LNCaP clone FGC (cell line): ENCODE measurements at regions not wholly inside any gene's neighbourhood (a gene's known extent, or its start where the extent isn't known, plus 50 kb on each side); places are given as distances from the start of the nearest gene placed in this dataset.
"Not testable (repeated sequence)": the region's sequence is repeated elsewhere in the genome, so short reads cannot be mapped to it uniquely, and the experiment has no call there.

Experiments
- DNase-seq: peaks from one replicate; pipeline ENCODE4 v3.0.0-alpha.2; 2011; ENCODE audit warnings: low read depth
- H3K4me3 ChIP-seq: 2 replicates; pipeline ENCODE4 v1.5.1; 2011; ENCODE audit warnings: mild to moderate bottlenecking, low read depth, low read length, control low read depth
- TF ChIP-seq, protein P1 (sequence below): IDR thresholded peaks from 2 replicates; pipeline ENCODE4 v1.5.1; 2012; ENCODE audit warnings: mild to moderate bottlenecking; ENCODE audit not compliant: control insufficient read depth, insufficient read depth; ENCODE audit errors: extremely low read depth

DNA sequence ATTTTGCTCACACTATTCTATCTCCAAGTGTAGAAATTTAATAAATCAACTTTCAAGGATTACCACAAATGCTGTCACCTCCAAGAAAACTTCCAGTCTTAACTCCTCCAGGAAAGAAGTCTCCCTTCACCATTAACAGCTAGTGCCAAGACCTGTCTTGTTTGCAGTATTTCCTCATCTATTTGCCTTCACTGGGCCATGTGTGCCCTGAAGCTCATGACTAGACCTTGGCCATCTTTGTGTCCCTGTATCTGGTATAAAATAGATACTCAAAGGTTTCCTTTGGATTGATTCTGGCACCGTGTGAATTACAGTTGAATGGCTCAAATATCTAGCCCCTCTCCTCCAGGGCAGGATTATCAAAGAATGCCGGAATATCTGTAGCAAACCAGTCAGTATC, 346.7 kb upstream of the KLF4 start:
- TF ChIP-seq, protein P1, sequence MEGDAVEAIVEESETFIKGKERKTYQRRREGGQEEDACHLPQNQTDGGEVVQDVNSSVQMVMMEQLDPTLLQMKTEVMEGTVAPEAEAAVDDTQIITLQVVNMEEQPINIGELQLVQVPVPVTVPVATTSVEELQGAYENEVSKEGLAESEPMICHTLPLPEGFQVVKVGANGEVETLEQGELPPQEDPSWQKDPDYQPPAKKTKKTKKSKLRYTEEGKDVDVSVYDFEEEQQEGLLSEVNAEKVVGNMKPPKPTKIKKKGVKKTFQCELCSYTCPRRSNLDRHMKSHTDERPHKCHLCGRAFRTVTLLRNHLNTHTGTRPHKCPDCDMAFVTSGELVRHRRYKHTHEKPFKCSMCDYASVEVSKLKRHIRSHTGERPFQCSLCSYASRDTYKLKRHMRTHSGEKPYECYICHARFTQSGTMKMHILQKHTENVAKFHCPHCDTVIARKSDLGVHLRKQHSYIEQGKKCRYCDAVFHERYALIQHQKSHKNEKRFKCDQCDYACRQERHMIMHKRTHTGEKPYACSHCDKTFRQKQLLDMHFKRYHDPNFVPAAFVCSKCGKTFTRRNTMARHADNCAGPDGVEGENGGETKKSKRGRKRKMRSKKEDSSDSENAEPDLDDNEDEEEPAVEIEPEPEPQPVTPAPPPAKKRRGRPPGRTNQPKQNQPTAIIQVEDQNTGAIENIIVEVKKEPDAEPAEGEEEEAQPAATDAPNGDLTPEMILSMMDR: no peak
- H3K4me3 ChIP-seq: no peak overlapping the region
- no peak for DNase-seq

DNA sequence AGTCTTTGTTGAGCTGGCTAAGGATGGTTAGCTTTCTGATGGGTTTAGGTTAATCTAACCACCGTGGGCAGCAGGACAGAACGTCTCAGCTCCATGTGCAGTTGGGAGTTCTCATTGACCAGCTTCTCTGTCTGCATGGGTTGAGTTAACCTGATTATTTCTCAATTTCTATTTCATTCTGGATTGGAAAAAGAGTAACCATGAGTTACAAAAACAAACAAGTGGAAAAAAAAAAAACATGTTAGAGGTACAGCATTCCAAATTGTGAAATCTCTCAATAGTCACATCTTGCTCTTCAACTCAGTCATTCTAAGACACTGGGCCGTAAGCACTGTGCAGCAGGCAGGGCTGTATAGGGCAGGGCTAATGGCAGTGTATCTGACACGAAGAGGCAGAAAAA, 343.7 kb upstream of the KLF4 start:
- no peak for DNase-seq
- H3K4me3 ChIP-seq: no peak overlapping the region
- TF ChIP-seq, protein P1: no peak

DNA sequence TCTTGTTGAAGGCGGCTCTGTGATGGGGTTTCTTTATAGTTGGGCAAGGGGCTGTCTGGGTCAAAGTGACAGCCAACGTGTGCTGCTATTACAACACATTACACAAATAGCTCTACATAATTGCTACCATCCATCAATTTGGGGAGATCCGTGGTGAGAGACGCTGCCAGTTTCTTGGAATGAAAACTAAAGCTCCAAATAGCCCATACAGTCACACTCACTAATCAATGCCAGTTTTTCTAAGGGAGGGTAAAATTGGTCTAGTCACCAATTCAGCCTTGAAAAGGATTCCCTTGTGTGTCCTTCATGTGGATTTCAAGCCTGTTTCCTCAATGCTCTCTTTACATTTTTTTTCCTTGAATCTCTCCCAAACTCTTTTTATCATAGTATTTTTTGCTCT, 343.3 kb upstream of the KLF4 start:
- TF ChIP-seq, protein P1: no peak
- no peak overlapping the region for H3K4me3 ChIP-seq
- no peak for DNase-seq

DNA sequence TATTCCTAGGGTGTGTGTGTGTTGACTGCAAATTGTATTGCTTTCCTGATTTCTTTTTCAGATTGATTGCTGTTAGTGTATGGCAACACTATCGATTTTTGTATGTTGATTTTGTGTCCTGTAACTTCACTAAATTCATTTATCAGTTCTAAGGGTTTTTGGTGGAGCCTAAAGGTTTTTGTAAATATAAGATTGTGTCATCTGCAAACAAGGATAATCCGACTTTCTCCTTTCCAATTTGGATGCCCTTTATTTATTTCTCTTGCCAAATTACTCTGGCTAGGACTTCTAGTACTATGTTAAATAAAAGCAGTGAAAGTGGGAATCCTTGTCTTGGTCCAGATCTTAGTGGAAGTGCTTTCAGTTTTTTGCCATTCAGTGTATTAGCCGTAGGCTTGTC, 340.9 kb upstream of the KLF4 start:
- TF ChIP-seq, protein P1: no peak
- no peak for DNase-seq
- H3K4me3 ChIP-seq: no peak overlapping the region

DNA sequence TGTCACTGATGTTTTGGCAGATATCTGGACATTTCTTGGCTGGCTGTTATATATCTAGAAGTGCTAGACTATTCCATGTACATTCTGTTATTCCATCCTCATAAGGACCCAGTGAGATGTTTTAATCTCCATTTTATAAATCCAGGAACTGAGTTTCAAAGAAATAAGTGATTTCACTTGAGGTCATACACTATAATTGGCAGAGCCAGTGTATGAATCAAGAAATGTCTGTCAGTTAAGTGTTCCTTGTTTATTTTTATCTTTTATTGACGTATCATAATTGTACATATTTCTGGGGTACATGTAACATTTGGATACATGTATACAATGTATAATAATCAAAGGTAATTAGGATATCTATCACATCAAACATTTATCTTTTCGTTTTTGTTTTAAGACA, 338.3 kb upstream of the KLF4 start:
- H3K4me3 ChIP-seq: no peak overlapping the region
- no peak for DNase-seq
- TF ChIP-seq, protein P1: no peak

DNA sequence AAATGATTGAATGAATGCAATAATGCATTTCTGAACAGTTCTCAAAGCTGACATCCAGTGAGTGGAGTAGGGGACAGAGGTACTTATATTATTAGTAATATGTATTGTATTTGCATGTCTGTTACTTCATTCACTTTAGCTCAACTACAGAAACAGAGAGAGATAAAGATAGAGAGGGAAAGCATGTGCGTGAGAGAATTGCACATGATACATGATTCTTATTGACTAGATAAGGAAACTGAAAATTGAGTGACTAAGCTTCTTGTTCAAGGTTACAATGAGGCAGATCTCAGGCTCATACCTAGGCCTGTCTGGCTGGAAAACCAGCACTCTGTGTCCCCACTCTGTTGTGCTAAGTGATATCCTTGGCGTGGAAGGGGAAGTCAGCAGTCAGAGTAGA, 337.7 kb upstream of the KLF4 start:
- no peak overlapping the region for H3K4me3 ChIP-seq
- DNase-seq: no peak
- TF ChIP-seq, protein P1: no peak

DNA sequence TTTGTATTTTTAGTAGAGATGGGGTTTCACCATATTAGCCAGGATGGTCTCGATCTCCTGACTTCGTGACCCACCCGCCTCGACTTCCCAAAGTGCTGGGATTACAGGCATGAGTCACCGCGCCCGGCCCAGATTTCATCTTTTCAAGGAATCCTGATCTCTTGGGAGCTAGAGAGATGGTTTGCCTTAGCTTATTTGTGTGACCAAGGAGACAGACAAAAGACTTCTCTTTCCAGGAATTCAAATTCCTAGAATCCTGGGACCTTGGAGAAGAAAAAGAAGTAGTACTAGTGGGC, 337.1 kb upstream of the KLF4 start:
- DNase-seq, H3K4me3 ChIP-seq: not testable (repeated sequence)

DNA sequence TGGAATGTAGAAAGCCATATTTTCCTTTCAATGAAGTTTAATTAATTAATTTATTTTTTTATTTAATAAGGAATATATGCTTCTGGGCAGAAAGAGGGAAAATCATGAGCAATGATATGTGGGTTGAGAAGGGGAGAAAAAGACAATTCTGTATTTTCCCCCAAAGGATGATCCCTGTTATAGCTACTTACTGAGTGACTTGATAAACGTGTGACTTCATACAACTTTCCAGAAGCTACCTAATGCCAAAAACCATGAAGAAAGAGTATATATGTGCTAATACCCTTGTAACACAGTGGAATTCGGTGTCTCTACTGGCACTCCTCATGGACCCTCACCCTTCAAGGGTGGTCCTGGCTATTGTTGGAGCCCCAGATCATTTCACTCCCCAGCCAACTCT, 335.0 kb upstream of the KLF4 start:
- no peak overlapping the region for H3K4me3 ChIP-seq
- TF ChIP-seq, protein P1: no peak
- no peak for DNase-seq
